Activated naive CD8-positive, alpha-beta T cell (primary cell): ENCODE measurements at regions not wholly inside any gene's neighbourhood (a gene's known extent, or its start where the extent isn't known, plus 50 kb on each side); places are given as distances from the start of the nearest gene placed in this dataset.
"Not testable (repeated sequence)": the region's sequence is repeated elsewhere in the genome, so short reads cannot be mapped to it uniquely, and the experiment has no call there.

Experiments
- H3K27ac Mint-ChIP-seq: one replicate; pipeline ENCODE4 v1.8.0; 2021; ENCODE audit warnings: mixed read lengths
- H3K27me3 Mint-ChIP-seq: one replicate; pipeline ENCODE4 v1.8.0; 2021; ENCODE audit warnings: mixed read lengths
- H3K36me3 Mint-ChIP-seq: one replicate; pipeline ENCODE4 v1.8.0; 2021; ENCODE audit warnings: mixed read lengths
- H3K4me1 Mint-ChIP-seq: one replicate; pipeline ENCODE4 v1.8.0; 2021; ENCODE audit warnings: low read depth, mixed read lengths
- H3K4me3 Mint-ChIP-seq: one replicate; pipeline ENCODE4 v1.8.0; 2021; ENCODE audit warnings: mild to moderate bottlenecking, mixed read lengths
- H3K9me3 Mint-ChIP-seq: one replicate; pipeline ENCODE4 v1.8.0; 2021; ENCODE audit warnings: low read depth, mixed read lengths

DNA sequence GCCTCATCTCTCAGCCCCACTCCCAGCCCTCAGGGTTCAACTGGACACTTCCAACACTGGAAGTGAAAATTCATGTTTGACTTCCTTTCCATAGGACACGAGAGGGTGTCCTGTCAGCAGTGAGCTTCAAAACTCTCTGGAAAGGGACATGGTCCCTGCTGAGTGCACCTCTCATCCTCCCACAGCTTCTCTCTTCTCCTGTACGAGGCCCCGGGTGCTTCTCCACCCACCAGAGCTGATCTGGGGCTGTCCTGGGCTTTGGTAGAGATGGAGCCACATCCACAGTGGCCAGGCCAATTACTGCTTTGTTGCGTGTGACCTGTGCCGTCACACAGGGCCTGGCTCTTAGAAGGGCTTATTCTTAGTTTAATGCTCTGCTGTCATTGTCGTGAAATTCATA is 182.3 kb downstream of the RRAGC start:
- no peak overlapping the region for H3K27ac Mint-ChIP-seq
- H3K4me3 Mint-ChIP-seq: no peak overlapping the region
- no peaks in the 10 kb centered on the region for H3K9me3 Mint-ChIP-seq
- peaks cover 4% of the 10 kb centered on the region for H3K27me3 Mint-ChIP-seq
- no peaks in the 10 kb centered on the region for H3K36me3 Mint-ChIP-seq
- H3K4me1 Mint-ChIP-seq: no peaks in the 10 kb centered on the region

DNA sequence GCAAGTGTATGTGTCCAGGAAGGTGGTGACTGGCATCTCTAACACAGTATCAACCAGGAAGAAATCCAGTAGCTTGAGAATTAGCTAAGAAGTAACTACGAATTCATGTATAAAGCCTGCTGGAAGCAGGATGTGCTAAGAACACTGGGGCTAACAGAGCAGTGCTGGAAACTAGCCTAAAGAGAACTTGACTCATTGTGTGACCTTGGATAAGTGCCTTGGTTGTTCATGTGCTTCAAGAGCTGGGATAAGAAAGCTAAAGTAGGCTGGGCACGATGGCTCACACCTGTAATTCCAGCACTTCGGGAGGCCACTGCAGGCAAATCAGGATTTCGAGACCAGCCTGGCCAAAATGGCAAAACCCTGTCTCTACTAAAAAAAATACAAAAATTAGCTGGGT is 186.9 kb downstream of the RRAGC start:
- H3K4me3 Mint-ChIP-seq: no peak overlapping the region
- H3K9me3 Mint-ChIP-seq: no peaks in the 10 kb centered on the region
- no peaks in the 10 kb centered on the region for H3K36me3 Mint-ChIP-seq
- H3K4me1 Mint-ChIP-seq: no peaks in the 10 kb centered on the region
- peaks cover 10% of the 10 kb centered on the region for H3K27me3 Mint-ChIP-seq
- no peak overlapping the region for H3K27ac Mint-ChIP-seq

DNA sequence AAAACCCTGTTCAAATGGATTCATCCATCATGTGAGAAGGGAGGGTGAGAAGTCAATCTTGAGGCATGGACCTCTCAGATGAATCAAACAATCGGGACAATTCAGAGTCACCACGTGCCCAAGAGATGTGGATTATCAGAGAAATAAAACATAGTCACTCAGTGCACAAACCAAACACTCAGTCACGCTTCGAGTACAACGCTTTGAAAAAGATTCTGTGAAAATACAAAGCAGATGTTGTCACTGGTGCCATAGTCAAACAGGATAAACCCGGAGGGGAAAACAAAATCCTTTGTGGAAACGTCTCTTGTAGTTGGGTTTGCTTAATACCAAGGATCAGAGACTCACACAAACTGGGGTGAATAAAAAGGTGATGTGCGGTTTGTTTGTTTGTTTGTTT is 188.4 kb downstream of the RRAGC start:
- no peak overlapping the region for H3K27ac Mint-ChIP-seq
- H3K36me3 Mint-ChIP-seq: no peaks in the 10 kb centered on the region
- no peaks in the 10 kb centered on the region for H3K4me1 Mint-ChIP-seq
- H3K4me3 Mint-ChIP-seq: no peak overlapping the region
- H3K9me3 Mint-ChIP-seq: no peaks in the 10 kb centered on the region
- peaks cover 13% of the 10 kb centered on the region for H3K27me3 Mint-ChIP-seq

DNA sequence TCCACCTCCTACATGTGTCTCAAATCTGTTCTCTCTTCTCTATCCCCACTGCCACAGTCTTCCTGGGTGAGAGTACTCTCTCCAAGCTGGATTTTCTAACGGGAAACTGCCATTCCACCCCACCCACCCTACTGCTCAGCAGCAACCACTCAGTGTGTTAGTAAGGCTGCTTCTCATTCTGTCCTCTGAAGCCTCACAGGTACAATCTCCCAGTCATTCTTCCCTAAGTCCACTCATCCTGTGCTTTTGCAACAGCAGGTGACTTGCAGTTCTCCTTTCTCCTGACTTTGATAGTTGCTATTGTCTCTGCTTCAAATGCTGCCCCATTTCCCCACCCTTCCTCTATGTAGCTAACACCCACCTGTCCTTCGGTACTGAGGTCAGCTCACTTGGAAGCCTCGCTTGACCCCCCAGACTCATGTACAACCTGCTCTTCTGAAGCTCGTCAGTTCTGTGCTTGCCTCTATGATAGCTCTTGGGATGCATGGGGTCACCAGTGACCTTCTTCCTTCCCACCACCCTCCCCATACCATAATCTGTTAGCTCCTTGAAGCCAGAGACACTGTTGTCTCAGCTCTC is 188.9 kb downstream of the RRAGC start:
- no peak overlapping the region for H3K4me3 Mint-ChIP-seq
- H3K36me3 Mint-ChIP-seq: no peaks in the 10 kb centered on the region

DNA sequence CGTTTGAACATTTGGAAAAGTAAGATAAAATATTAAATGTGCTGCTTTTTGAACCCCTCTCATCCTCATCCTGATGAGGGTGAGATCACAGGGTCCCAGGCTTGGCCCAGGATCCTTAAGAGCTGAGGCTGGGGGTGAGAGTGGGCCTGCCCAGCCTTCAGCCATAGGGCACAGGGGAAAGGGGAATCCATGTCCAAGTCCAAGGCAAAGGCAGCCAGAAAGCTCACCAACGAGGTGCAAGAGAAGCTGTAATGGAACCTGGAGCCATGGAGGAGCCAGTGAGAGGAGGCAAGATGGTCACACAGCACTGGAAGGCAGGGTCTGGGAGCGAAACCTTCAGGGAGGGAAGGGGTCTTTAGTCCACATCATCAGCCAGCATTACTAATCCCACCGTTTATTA is 191.9 kb downstream of the RRAGC start:
- H3K27ac Mint-ChIP-seq: no peak overlapping the region
- H3K27me3 Mint-ChIP-seq: peaks cover 23% of the 10 kb centered on the region
- H3K9me3 Mint-ChIP-seq: no peaks in the 10 kb centered on the region
- H3K4me3 Mint-ChIP-seq: no peak overlapping the region
- no peaks in the 10 kb centered on the region for H3K36me3 Mint-ChIP-seq
- H3K4me1 Mint-ChIP-seq: no peaks in the 10 kb centered on the region

More for the DNA sequence above, 188.9 kb downstream of the RRAGC start:
- Mint-ChIP-seq H3K9me3 (no peaks in the 10 kb centered on the region), H3K4me1 (no peaks in the 10 kb centered on the region), H3K27me3 (peaks cover 13% of the 10 kb centered on the region), H3K27ac (no peak overlapping the region)

DNA sequence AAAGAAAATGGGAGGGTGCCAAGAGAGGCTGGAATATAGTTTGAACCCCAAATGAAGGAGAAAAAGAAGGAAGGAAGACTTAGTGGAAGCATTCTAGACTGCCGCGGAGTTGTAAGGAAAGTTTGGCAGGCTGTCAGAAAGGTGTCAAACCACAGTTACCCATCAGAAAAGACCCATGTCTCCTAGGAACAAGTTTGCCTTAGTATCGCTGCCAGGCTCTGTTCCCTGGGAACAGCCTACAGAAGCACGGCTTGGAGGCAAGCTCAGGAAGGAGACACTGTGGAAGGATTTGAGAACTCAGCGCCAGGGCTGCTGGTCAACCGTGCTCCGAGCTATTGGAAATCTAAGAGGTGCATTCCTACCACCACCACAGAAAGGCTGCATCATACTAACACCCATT is 197.4 kb downstream of the RRAGC start:
- H3K27me3 Mint-ChIP-seq: peaks cover 27% of the 10 kb centered on the region
- no peaks in the 10 kb centered on the region for H3K36me3 Mint-ChIP-seq

DNA sequence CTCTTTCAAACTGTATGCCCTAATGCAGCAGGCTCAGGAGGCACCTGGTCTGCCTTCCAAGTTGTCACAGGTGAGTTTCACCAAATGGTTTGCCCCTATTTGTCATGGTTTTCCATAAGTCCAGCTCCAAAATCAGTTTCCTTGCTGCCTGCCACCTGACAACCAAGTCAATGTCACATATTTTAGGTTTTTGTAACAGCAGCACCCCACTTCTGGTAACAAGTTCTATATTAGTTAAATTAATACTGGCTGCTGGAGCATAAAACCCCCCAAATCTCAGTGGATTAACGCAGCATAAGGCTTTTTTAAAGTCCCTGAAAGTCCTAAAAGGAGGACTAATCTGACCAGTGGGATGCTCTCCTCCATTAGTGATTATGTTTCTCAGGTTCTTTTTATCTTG is 200.7 kb downstream of the RRAGC start:
- H3K27me3 Mint-ChIP-seq: peaks cover 28% of the 10 kb centered on the region
- H3K4me1 Mint-ChIP-seq: no peaks in the 10 kb centered on the region
- H3K36me3 Mint-ChIP-seq: no peaks in the 10 kb centered on the region
- H3K4me3 Mint-ChIP-seq: no peak overlapping the region
- H3K27ac Mint-ChIP-seq: no peak overlapping the region
- no peaks in the 10 kb centered on the region for H3K9me3 Mint-ChIP-seq

More for the DNA sequence above, 197.4 kb downstream of the RRAGC start:
- Mint-ChIP-seq H3K4me3 (no peak overlapping the region), H3K9me3 (no peaks in the 10 kb centered on the region), H3K27ac (no peak overlapping the region), H3K4me1 (no peaks in the 10 kb centered on the region)

DNA sequence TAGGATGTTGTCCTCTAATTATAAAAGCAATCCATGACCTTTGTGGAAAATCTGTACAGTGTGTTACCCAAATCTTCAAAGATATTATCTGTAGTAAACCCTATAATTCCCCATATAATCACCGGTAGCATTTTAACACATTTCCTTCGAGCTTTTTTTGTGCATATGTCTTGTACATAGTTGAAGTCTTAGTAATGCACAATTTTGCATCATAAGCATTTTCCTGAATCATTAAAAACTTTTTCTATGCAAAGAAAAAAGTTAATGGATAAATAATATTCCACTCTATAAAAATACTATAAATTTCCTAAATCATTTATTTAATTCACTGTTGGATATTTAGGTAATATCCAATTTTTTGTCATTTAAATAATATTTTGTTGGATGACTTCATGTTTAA is 201.7 kb downstream of the RRAGC start:
- Mint-ChIP-seq H3K27ac (no peak overlapping the region), H3K9me3 (no peaks in the 10 kb centered on the region), H3K4me3 (no peak overlapping the region), H3K36me3 (no peaks in the 10 kb centered on the region), H3K27me3 (peaks cover 24% of the 10 kb centered on the region), H3K4me1 (no peaks in the 10 kb centered on the region)

DNA sequence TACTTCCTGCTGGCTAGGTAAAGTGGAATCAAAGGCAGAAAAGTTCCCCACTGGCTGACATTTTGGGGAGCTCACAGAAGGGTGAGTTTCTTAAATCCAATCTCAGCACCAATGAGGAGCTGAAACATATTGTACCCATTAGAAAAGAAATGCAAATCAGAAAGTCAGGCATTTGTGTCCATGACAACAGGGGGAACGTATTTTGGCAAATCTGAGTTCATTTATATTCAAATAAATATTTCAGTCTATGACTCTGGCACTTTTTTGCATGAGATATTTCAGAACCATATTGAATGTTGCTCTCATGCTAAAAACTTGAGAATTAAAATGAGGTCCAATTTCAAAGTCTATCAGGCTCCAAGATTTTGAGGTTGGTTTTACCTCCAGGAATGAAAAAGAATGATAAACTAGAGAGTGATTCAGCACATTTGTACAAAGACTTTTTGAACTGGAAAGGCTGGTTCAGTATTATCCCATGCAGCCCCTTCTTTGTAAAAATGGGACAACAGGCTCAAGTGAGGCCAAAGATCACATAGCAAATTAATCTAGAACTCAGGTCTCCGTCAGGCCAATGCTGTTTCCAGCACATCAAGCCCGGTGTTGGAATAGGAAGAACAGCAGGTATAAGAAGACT is 202.2 kb downstream of the RRAGC start:
- Mint-ChIP-seq H3K36me3 (no peaks in the 10 kb centered on the region), H3K4me3 (no peak overlapping the region), H3K27ac (no peak overlapping the region), H3K27me3 (peaks cover 22% of the 10 kb centered on the region), H3K9me3 (no peaks in the 10 kb centered on the region), H3K4me1 (no peaks in the 10 kb centered on the region)

DNA sequence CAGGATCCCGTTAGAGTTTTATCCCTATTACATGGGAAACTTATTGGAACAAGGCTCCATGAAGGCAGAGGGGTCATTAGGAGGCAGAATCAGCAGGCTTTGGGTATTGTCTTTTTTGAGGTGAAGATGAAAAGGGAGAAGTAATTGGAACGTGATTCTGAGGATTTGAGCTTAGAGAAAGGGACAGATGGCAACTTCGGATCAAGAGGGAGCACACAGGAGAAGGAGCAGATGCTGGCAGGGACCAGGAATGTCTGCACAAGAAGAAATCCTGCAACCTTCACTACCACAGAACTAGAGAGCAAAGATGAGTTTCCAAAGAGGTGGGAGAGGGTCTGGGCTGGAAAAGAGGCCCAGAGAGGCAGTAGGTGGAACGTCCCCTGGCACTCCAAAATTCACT is 202.8 kb downstream of the RRAGC start:
- Mint-ChIP-seq H3K4me1 (no peaks in the 10 kb centered on the region), H3K27ac (no peak overlapping the region), H3K4me3 (no peak overlapping the region), H3K9me3 (no peaks in the 10 kb centered on the region), H3K36me3 (no peaks in the 10 kb centered on the region), H3K27me3 (peaks cover 17% of the 10 kb centered on the region)

DNA sequence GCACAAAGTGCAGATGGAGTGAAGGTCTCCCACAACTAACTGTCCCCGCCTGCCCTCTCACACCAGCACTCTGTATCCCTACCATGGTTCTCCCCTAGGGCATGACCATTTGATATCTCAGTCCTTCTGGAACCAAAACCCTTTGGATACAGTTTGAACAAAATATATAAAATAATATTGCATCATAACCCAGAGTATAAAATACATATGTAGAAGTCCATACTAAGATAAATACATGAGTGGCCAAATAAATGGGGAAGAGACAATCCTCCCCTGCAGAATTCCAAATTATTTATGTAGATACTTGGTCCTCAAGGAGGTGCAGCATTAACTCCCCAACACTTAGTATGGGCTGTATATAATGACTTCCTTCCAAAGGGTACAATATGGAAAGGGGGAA is 207.4 kb downstream of the RRAGC start:
- H3K36me3 Mint-ChIP-seq: no peaks in the 10 kb centered on the region
- H3K4me3 Mint-ChIP-seq: no peak overlapping the region
- H3K4me1 Mint-ChIP-seq: no peaks in the 10 kb centered on the region
- peaks cover 5% of the 10 kb centered on the region for H3K27me3 Mint-ChIP-seq
- no peak overlapping the region for H3K27ac Mint-ChIP-seq
- no peaks in the 10 kb centered on the region for H3K9me3 Mint-ChIP-seq

DNA sequence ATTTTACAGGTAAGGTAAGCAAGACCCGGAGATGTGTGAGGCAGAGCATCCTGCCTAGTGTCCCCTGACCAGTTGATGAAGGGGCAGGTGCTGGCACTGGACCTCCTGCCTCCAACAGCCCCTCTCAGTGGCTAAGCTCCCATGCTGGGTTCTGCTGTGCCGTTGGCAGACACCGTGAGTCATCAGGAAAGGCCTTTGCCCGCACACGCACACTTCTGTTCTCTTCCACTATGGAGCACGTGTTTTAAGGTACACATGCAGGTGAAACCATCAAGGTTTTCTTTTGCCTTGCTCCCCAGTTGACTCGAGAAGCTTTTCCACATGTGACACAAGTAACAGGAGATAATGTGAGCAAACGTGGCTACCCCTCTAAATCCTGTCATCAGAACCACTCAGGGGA is 207.9 kb downstream of the RRAGC start:
- H3K27me3 Mint-ChIP-seq: peaks cover 3% of the 10 kb centered on the region
- no peaks in the 10 kb centered on the region for H3K9me3 Mint-ChIP-seq
- H3K27ac Mint-ChIP-seq: no peak overlapping the region
- no peak overlapping the region for H3K4me3 Mint-ChIP-seq
- no peaks in the 10 kb centered on the region for H3K36me3 Mint-ChIP-seq
- H3K4me1 Mint-ChIP-seq: no peaks in the 10 kb centered on the region

DNA sequence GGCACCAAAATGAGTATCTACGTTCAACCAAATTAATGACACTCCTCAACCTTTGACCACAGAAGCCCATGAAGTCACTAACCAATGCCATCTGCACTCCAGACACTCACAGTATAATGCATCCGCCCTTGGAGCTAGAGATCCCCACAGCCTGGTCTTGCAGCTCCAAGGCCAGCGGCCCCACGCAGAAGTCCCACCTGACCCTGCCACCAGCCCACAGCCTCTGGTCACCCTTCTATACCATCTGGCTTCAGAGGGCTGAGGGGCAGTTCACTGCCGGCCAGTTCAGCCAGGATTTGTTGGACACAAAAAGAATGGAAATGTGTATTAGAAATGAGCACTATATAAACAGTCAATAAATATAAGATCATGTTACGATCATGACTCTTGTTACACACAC is 211.2 kb downstream of the RRAGC start:
- Mint-ChIP-seq H3K4me3 (no peak overlapping the region), H3K36me3 (no peaks in the 10 kb centered on the region), H3K9me3 (no peaks in the 10 kb centered on the region), H3K27me3 (peaks cover 4% of the 10 kb centered on the region), H3K4me1 (no peaks in the 10 kb centered on the region), H3K27ac (no peak overlapping the region)

DNA sequence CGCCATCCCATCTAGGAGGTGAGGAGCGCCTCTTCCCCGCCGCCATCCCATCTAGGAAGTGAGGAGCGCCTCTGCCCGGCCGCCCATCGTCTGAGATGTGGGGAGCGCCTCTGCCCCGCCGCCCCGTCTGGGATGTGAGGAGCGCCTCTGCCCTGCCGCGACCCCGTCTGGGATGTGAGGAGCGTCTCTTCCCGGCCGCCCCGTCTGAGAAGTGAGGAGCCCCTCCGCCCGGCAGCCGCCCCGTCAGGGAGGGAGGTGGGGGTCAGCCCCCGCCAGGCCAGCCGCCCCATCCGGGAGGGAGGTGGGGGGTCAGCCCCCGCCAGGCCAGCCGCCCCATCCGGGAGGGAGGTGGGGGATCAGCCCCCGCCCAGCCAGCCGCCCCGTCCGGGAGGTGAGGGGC is 212.2 kb downstream of the RRAGC start:
- H3K4me1 Mint-ChIP-seq, H3K4me3 Mint-ChIP-seq, H3K27ac Mint-ChIP-seq, H3K36me3 Mint-ChIP-seq, H3K9me3 Mint-ChIP-seq, H3K27me3 Mint-ChIP-seq: not testable (repeated sequence)

DNA sequence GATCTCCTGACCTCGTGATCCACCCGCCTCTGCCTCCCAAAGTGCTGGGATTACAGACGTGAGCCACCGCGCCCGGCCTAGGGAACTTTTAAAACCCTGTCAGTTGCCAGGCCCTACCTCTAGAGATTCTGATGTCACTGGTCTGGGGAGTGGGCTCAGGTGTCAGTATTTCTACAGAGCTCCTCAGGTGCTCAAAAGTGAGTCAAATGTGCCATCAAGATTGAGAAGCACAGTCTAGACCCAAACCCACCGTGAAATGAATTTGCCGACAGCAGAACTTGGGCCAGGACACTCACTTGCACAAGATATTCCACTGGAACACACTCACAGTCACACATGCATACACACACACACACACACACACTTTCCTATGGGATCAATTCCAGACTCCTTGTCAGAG is 215.5 kb downstream of the RRAGC start:
- no peak overlapping the region for H3K4me3 Mint-ChIP-seq
- H3K27me3 Mint-ChIP-seq: peaks cover 7% of the 10 kb centered on the region
- H3K4me1 Mint-ChIP-seq: no peaks in the 10 kb centered on the region
- no peaks in the 10 kb centered on the region for H3K9me3 Mint-ChIP-seq
- no peak overlapping the region for H3K27ac Mint-ChIP-seq
- H3K36me3 Mint-ChIP-seq: no peaks in the 10 kb centered on the region

DNA sequence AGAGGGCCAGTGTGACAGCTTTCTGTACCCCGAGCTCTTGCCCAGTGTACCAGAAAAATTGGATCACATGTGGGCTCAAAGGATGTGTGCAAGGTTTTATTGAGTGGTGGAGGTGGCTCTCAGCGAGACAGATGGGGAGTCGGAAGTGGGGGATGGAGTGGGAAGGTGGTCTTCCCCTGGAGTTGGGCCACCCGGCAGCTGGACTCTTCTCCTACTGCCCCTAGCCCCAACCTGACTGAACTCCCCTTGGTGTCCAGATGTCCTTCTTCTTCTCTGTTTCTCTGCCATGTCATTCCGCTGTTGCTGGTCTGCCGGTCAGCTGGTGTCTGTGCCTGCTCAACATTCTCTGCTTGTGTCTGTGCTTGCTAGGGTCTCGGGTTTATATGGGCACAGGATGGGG is 217.9 kb downstream of the RRAGC start:
- H3K4me1 Mint-ChIP-seq: no peaks in the 10 kb centered on the region
- H3K9me3 Mint-ChIP-seq: no peaks in the 10 kb centered on the region
- H3K36me3 Mint-ChIP-seq: no peaks in the 10 kb centered on the region
- peaks cover 13% of the 10 kb centered on the region for H3K27me3 Mint-ChIP-seq
- H3K27ac Mint-ChIP-seq: no peak overlapping the region
- no peak overlapping the region for H3K4me3 Mint-ChIP-seq
